Hematopoietic multipotent progenitor cell treated with erythropoietin and hydrocortisone succinate and interleukin-3 and kit ligand, for 8 days (in vitro differentiated cells): ENCODE measurements at regions not wholly inside any gene's neighbourhood (a gene's known extent, or its start where the extent isn't known, plus 50 kb on each side); places are given as distances from the start of the nearest gene placed in this dataset.
"Not testable (repeated sequence)": the region's sequence is repeated elsewhere in the genome, so short reads cannot be mapped to it uniquely, and the experiment has no call there.

ENCODE experiments used
- DNase-seq: peaks from one replicate; pipeline ENCODE4 v3.0.0-alpha.2; 2015

- DNase-seq, result no peak
Measured at GRCh38 chr21:14903172-14903865, 161.5 kb downstream of the NRIP1 start.

DNA sequence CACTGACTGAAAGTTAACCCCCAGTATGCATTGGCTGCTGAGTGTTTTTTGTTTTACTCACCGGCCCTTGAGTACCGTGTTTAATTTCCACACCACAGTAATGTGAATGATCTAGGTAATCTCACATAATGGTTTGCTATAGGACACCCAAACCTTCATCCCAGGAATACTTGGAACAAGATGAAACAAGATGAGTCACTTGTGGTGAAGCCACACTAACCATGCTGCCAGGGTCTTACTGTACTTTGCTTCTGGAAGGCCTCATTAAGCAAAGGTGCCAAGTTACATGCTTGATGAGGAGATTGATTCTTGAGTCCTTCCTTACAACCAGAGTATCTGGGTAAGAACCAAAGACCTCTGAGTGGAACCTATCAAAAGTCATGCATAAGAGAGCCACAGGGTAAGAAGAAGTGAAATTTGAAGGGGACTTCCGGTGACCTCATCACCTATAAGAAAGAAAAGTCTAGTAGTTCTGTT is 163.3 kb downstream of the NRIP1 start:
- DNase-seq, result no peak

- no peak for DNase-seq
Measured at GRCh38 chr21:14900611-14901010, 164.2 kb downstream of the NRIP1 start.

- no peak for DNase-seq
Measured at GRCh38 chr21:14900058-14900457, 164.7 kb downstream of the NRIP1 start.

DNA sequence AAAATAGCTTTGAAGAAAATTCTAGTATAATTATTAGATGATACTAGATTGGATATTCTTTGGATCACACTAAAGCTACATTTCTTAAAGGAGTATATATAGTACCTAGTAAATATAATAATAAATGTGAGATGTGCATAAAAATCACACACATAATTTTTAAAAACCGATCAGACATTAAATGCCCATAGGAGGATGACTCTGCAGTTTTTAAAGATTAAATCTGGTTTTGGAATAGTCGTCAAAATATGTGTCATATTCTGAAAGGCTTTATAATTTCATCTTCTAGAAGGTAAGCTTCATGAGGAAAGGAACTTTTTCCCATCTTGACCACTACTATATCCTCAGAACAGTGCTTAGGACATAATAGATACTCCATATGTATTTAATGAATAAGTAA is 169.0 kb downstream of the NRIP1 start:
- no peak for DNase-seq

DNA sequence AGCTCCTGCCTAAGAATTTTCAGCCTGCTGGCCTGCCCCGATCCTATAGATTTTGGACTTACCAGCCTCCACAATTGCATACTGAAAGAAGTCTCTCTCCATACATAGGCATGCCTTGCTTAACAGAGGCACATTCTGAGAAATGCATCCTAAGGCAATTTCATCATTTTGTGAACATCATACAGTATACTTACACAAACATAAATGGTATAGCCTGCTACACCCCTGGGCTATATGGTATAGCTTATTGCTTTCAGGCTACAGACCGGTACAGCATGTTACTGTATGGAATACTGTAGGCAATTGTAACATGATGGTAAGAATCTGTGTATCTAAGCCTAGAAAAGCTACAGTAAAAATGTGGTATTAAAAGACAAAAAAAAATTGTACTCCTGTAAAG is 174.7 kb downstream of the NRIP1 start:
- DNase-seq, result no peak

DNA sequence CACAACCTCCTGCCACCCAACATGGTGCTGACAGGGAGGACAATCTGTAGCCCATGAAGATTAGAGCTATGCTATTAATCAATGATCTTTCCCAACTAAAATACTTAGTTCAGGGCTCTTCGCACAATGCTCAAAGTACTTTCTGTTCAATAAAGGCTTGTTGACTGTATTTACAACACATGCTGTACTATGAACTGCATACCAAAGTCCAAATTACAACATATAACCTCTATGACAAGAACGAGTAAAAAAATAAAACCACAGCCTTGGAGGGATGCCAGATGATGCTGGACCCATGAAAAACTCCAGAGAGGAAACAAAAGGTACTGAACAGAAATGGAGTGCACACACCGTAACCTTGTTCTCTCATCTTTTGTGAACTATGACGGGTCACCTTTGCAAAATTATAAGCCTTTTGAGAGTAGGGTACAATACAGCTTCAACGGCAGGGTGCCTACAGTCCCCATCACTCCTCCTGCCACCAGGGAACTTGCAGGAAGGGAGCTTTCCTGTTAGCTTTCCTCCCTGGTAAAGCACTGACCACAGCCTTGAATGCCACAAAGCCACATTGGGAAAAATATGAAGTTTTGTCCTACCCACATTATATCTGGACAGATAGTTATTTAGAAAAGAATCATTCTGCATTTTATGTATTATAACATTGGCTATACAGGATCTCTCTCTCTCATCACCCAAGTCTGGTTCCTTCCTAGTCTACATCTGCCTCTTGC is 175.6 kb downstream of the NRIP1 start:
- DNase-seq, result no peak

DNA sequence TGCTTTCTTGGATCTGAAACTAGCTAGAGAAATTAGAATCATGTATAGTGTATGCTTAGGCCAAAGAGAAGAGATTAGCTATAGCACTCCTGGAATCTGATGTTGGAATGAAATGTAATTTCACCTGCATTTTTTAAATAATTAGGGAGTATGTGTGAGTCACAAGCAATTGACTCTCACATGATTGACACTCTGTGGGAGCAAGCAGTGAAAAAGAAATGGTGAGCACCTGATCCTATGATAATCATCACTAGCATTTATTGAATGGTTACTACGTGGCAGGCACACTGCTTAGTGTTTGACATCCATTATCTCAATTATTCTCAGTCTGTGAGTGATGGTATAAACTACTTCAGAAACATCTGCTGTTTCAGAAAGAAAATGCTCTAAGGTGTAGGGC is 176.6 kb downstream of the NRIP1 start:
- no peak for DNase-seq

DNA sequence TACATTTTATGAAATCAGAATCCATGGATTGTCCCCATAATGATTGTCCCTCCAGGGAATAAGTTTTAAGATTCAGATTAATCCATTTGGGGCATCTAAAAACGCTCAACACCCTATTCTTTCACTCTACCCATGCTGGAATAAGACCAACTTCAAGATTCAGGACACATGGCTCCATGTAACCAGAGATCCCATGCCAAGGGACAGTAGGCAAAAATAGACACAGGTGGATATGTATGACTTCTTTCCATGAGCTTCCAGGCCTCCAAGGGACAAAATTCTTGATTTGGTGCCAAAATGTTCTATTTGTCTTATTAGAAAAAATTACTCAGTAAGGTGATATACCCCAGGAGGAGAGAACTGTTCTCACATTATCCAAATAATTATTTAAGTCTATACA is 178.8 kb downstream of the NRIP1 start:
- no peak for DNase-seq

DNA sequence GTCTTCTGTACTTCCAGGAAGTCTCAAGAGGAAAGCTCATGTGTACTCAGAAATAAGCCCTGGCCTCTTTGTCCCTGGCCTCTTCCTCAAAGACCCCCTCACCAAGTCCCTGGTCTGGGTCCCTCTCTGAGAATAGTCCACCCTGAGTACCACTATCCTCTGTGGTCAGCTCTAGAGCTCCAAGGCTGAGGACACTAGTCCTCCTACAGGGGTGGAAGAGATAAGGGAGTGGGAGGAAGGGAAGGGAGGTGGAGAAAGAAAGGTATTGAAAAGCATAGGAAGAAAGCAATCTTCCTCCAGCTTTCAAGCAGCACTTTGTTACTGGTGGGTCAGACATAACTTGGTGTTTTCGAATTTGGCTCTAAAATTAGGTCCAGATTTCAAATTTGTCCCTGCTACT is 181.4 kb downstream of the NRIP1 start:
- no peak for DNase-seq

DNA sequence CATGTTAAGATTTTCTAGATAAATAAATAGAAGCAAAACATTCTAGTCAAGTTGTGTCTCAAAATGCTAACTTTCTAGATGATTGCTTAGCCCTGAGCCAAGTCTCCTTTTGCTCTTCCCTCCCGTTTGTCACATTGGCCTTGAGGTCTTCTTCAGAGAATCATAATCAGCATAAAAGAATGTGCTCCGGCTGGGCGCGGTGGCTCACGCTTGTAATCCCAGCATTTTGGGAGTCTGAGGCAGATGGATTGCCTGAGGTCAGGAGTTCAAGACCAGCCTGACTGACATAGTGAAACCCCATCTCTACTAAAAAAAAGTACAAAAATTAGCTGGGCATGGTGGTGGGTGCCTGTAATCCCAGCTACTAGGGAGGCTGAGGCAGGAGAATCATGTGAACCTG is 182.3 kb downstream of the NRIP1 start:
- DNase-seq, result not testable (repeated sequence)

DNA sequence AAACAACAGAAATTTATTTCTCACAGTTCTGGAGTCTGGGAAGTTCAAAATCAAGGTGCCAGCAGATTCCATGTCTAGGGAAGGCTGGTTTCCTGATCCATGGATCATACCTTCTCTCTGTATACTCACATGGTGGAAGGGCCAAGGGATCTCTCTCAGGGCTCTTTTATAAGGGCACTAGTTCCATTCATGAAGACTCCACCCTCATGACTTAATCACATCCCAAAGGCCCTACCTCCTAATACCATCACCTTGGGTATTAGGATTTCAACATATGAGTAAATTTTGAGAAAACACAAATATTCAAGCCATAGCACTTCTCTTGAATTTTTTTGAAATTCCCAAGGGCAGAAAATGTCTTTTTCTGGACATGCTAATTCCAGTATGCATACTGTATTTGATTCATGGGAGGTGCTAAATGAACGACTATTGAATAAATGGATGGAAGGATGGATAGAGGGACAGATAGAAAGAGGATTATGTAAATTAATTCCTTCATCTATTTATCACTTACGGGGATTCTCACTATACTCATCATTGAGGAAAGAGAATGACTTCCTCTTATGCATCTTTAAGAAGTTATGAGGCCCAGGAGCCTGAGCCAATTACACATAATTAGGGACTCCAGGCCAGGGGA is 182.8 kb downstream of the NRIP1 start:
- DNase-seq, result no peak

DNA sequence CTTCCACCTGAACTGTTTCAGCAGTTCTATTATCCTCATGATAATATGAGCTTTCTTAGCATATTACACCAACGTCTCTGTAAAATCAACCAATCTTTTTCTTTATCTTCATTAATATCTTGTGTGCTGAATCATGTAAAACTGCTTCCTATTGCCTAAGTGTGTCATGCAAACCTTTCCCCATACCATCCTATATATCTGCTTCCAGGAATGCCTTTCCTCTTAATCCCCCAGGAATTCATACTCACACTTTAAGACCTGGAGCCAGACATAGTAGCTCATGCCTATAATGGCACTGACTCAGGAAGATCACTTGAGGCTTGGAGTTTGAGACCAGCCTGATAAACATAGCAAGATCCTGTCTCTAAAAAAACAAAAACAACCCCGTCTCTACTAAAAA is 183.9 kb downstream of the NRIP1 start:
- no peak for DNase-seq

GRCh38 chr21:14879458-14879857 is 185.3 kb downstream of the NRIP1 start:
- no peak for DNase-seq

- DNase-seq, result no peak
Measured at GRCh38 chr21:14878971-14879370, 185.8 kb downstream of the NRIP1 start.

- DNase-seq, result no peak
Measured at GRCh38 chr21:14877581-14878228, 187.1 kb downstream of the NRIP1 start.

DNA sequence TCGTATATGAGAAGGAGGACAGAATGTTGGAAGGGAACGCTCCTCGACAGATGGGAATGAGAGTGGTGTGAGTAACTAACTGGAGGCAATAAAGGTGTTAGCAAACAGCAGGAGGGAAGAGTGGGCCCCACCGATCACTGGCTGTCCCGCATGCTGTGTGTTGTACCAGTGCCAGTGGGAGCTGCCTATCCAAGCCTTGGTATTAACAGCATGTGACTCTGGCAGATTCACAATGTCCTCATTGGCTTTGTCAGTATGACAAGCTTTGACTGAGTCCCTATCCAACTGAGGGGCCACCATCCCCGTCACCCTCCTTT is 188.3 kb downstream of the NRIP1 start:
- DNase-seq, result no peak

DNA sequence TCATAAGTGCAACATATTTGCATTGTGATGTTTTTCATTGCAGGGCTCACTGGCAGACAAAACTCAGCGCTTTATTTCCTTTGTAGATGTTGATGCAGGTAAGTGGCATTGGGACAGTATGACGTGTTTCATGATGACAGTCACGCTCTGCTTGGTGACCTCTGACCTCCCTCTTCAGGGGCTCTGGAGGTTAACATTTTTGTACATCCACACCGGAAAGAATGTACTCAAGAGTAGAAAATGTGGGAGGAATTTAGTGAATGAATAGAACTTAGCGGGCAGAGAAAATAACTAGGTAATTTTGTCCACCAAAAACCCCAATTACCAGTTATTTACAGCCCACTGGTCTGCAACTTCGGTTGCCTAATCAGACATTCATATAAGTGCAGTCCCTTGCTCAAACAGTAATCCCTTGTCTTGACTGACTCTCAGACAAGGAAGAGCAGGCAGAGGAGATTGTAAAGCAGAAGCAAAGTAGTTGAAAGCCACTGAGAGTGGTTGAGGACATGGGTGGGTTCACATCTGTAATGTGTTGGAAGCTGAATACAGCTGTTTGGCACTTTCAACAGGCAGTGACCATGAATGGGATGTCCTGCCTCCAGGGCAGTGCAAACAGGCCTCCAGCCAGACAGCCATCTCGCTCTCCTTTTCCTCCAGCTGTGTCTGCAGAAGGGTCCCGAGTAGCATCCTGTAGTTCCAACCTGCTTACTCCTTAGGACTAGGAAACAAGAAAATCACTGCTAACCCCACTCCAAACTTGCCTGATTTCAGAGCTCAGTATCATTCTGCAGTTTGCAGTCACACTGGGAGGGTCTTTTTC is 188.9 kb downstream of the NRIP1 start:
- DNase-seq, result no peak

DNA sequence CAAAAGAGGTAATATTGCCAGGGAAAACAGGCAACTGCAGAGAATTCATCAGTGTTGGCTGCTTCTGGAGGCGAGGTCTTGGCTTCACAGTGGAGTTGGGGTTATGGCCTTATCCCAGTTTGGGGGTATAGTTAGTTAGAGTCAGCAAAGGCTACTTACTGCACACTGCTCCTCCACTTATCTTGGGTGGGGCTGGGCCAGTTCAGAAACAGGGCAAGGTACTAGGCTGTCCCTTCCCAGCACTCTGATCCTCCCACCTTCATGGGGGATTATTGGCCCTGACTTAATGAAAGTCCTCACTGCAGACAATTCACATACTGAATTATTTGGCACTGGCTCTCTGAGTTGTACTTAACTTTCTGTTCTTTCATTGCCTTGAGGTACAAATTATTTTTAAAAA is 189.6 kb downstream of the NRIP1 start:
- no peak for DNase-seq

- DNase-seq, result no peak
Measured at GRCh38 chr21:14874379-14874778, 190.4 kb downstream of the NRIP1 start.

DNA sequence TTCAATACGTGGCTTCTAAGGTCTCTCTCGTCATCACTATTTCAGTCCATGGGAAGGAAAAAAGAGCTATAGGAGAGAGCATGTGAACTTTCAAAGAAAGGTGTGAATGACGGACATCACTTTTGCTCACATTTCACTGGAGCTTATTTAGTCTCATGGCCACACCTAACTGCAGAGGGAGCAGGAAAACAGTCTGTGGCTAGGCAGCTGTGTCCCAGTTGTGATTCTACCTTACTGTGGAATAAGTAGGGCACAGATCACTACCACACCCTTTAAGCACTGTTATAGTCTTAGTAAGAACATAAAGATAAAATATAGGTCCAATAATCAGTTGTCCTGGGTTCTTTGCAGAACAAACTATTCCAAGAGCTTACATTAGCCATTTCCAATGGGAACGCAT is 192.9 kb downstream of the NRIP1 start:
- no peak for DNase-seq

GRCh38 chr21:14870853-14871149 is 194.0 kb downstream of the NRIP1 start:
- DNase-seq, result no peak
